RPMI7951 (cell line): ENCODE measurements at regions not wholly inside any gene's neighbourhood (a gene's known extent, or its start where the extent isn't known, plus 50 kb on each side); places are given as distances from the start of the nearest gene placed in this dataset.
"Not testable (repeated sequence)": the region's sequence is repeated elsewhere in the genome, so short reads cannot be mapped to it uniquely, and the experiment has no call there.

ENCODE experiments used
- DNase-seq: peaks from one replicate; pipeline ENCODE4 v3.0.0-alpha.2; 2012; ENCODE audit warnings: low read depth

- no peak for DNase-seq
These were observed 80.7 kb downstream of the TFAP2B start for GRCh38 chr6:50899306-50899870.

- DNase-seq, result no peak
These were observed 83.6 kb downstream of the TFAP2B start for GRCh38 chr6:50902260-50902659.

- no peak for DNase-seq
These were observed 86.6 kb downstream of the TFAP2B start for GRCh38 chr6:50905297-50905696.

- DNase-seq, result no peak
These were observed 88.9 kb downstream of the TFAP2B start for GRCh38 chr6:50907565-50907964.

GRCh38 chr6:50913105-50913770 lies 94.6 kb downstream of the TFAP2B start:
- DNase-seq, result no peak

- DNase-seq, result not testable (repeated sequence)
These were observed 102.7 kb downstream of the TFAP2B start for GRCh38 chr6:50921378-50921777.

GRCh38 chr6:50921968-50922367 lies 103.3 kb downstream of the TFAP2B start:
- DNase-seq, result no peak

GRCh38 chr6:50922579-50923525 lies 104.2 kb downstream of the TFAP2B start:
- no peak for DNase-seq

- no peak for DNase-seq
These were observed 106.1 kb downstream of the TFAP2B start for GRCh38 chr6:50924758-50925157.

GRCh38 chr6:50925548-50925947 lies 106.9 kb downstream of the TFAP2B start:
- DNase-seq, result no peak

- DNase-seq, result no peak
These were observed 107.3 kb downstream of the TFAP2B start for GRCh38 chr6:50925981-50926380.

GRCh38 chr6:50927800-50928199 lies 109.1 kb downstream of the TFAP2B start:
- no peak for DNase-seq

- no peak for DNase-seq
These were observed 110.7 kb downstream of the TFAP2B start for GRCh38 chr6:50929323-50929722.

- DNase-seq, result no peak
These were observed 116.8 kb downstream of the TFAP2B start for GRCh38 chr6:50935442-50935841.

GRCh38 chr6:50936277-50936681 lies 117.6 kb downstream of the TFAP2B start:
- peak; percentile 1 for DNase-seq

- no peak for DNase-seq
These were observed 121.3 kb downstream of the TFAP2B start for GRCh38 chr6:50939931-50940330.

GRCh38 chr6:50945789-50946188 lies 127.1 kb downstream of the TFAP2B start:
- no peak for DNase-seq

GRCh38 chr6:50952092-50952907 lies 133.6 kb downstream of the TFAP2B start:
- DNase-seq, result no peak

- DNase-seq, result no peak
These were observed 137.3 kb downstream of the TFAP2B start for GRCh38 chr6:50956014-50956413.

GRCh38 chr6:50958148-50958697 lies 139.6 kb downstream of the TFAP2B start:
- DNase-seq, result no peak

- no peak for DNase-seq
These were observed 140.5 kb downstream of the TFAP2B start for GRCh38 chr6:50959081-50959641.
